ENCODE measurements at regions not wholly inside any gene's neighbourhood (a gene's known extent, or its start where the extent isn't known, plus 50 kb on each side); places are given as distances from the start of the nearest gene placed in this dataset.

DNA sequence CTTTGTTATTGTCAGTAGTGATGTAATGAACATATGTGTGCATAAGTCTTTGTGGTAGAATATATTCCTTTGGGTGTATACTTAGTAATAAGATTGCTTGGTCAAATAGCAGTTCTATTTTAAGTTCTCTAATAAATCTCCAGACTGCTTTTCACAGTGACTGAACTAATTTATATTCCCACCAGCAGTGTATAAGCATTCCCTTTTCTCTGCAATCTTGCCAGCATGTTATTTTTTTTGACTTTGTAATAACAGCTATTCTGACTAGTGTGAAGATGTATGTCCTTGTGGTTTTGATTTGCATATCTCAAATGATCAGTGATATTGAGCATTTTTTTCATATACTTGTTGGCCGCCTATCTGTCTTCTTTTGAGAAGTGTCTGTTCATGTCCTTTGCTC, 111.5 kb upstream of the CDH12 start:
- TF ChIP-seq POLR2AphosphoS5 (IDR thresholded peaks at IDR 0.05) (no peak), CTCF (IDR thresholded peaks at IDR 0.05) (no peak)
